Mesenchymal stem cell (in vitro differentiated cells and primary cell): ENCODE measurements at regions not wholly inside any gene's neighbourhood (a gene's known extent, or its start where the extent isn't known, plus 50 kb on each side); places are given as distances from the start of the nearest gene placed in this dataset.

Experiments used
- DNase-seq: peaks from one replicate; pipeline ENCODE4 v3.0.0-alpha.2; 2013
- H2AFZ ChIP-seq: one replicate; pipeline ENCODE4 v1.6.1; 2013; ENCODE audit warnings: low read depth, mild to moderate bottlenecking, control low read depth, inconsistent platforms, low read length, moderate library complexity
- H2AK5ac ChIP-seq: 2 replicates; pipeline ENCODE4 v1.6.1; 2013; ENCODE audit warnings: low read length, moderate library complexity, mild to moderate bottlenecking, inconsistent platforms; ENCODE audit not compliant: severe bottlenecking
- H2BK120ac ChIP-seq: one replicate; pipeline ENCODE4 v1.6.1; 2013; ENCODE audit warnings: low read depth, mild to moderate bottlenecking, inconsistent platforms, low read length, moderate library complexity
- H2BK12ac ChIP-seq, 2 experiments: one replicate each; pipeline ENCODE4 v1.6.1; 2013; ENCODE audit warnings: inconsistent platforms in 2 of 2, low read length in 2 of 2, mild to moderate bottlenecking in 2 of 2, moderate library complexity in 2 of 2, control low read depth in 1 of 2
- H2BK15ac ChIP-seq: one replicate; pipeline ENCODE4 v1.6.1; 2013; ENCODE audit warnings: mild to moderate bottlenecking, low read depth, inconsistent platforms; ENCODE audit not compliant: poor library complexity, severe bottlenecking
- H2BK5ac ChIP-seq: 2 replicates; pipeline ENCODE4 v1.6.1; 2013; ENCODE audit warnings: low read depth, mild to moderate bottlenecking, low read length, control low read depth, inconsistent platforms; ENCODE audit not compliant: poor library complexity, severe bottlenecking
- H3K14ac ChIP-seq, 2 experiments: one replicate each; pipeline ENCODE4 v1.6.1; 2013; ENCODE audit warnings: inconsistent platforms in 2 of 2, low read length in 2 of 2, control low read depth in 1 of 2, mild to moderate bottlenecking in 1 of 2, moderate library complexity in 1 of 2
- H3K18ac ChIP-seq, 2 experiments: one replicate each; pipeline ENCODE4 v1.6.1; 2013; ENCODE audit warnings: inconsistent platforms in 2 of 2, low read length in 2 of 2, control low read depth in 1 of 2, low read depth in 1 of 2, mild to moderate bottlenecking in 1 of 2
- H3K23ac ChIP-seq, 2 experiments: one replicate each; pipeline ENCODE4 v1.6.1; 2013; ENCODE audit warnings: inconsistent platforms in 2 of 2, low read length in 2 of 2, mild to moderate bottlenecking in 2 of 2, moderate library complexity in 2 of 2, control low read depth in 1 of 2
- H3K27ac ChIP-seq: 2 replicates; pipeline ENCODE4 v1.5.1; 2013; ENCODE audit warnings: mild to moderate bottlenecking, moderate library complexity, low read length, control low read depth, inconsistent platforms; ENCODE audit not compliant: poor library complexity, severe bottlenecking
- H3K27me3 ChIP-seq, 2 experiments: 2 replicates each; pipeline versions ENCODE4 v1.6.1 to v1.7.0; 2013; ENCODE audit warnings: low read length in 2 of 2, mild to moderate bottlenecking in 2 of 2, moderate library complexity in 2 of 2, control low read depth in 1 of 2, inconsistent platforms in 1 of 2; ENCODE audit not compliant: control insufficient read depth in 1 of 2, insufficient read depth in 1 of 2
- H3K36me3 ChIP-seq, 2 experiments: 2 replicates each; pipeline versions ENCODE4 v1.6.1 to v1.7.0; 2013; ENCODE audit warnings: low read length in 2 of 2, control low read depth in 1 of 2, inconsistent platforms in 1 of 2, low read depth in 1 of 2, mild to moderate bottlenecking in 1 of 2; ENCODE audit not compliant: insufficient read depth in 2 of 2, control insufficient read depth in 1 of 2
- H3K4ac ChIP-seq, 2 experiments: one replicate each; pipeline ENCODE4 v1.6.1; 2013; ENCODE audit warnings: inconsistent platforms in 2 of 2, low read length in 2 of 2, mild to moderate bottlenecking in 2 of 2, moderate library complexity in 2 of 2, control low read depth in 1 of 2, low read depth in 1 of 2
- H3K4me1 ChIP-seq: 2 replicates; pipeline ENCODE4 v1.6.1; 2013; ENCODE audit warnings: low read depth, low read length, control low read depth; ENCODE audit not compliant: control insufficient read depth, insufficient read depth
- H3K4me2 ChIP-seq: 2 replicates; pipeline ENCODE4 v1.6.1; 2013; ENCODE audit warnings: low read length, mild to moderate bottlenecking, inconsistent platforms; ENCODE audit not compliant: poor library complexity, severe bottlenecking
- H3K4me3 ChIP-seq, 2 experiments: 2 replicates each; pipeline versions ENCODE4 v1.5.1 to v1.7.0; 2013; ENCODE audit warnings: low read length in 2 of 2, mild to moderate bottlenecking in 2 of 2, control low read depth in 1 of 2, low read depth in 1 of 2; ENCODE audit not compliant: insufficient read depth in 1 of 2
- H3K79me1 ChIP-seq: replicated peaks from 2 replicates; pipeline ENCODE4 v1.6.1; 2013; ENCODE audit warnings: mild to moderate bottlenecking, control low read depth, low read length, inconsistent platforms; ENCODE audit not compliant: poor library complexity, severe bottlenecking
- H3K9ac ChIP-seq: 2 replicates; pipeline ENCODE4 v1.7.0; 2013; ENCODE audit warnings: mild to moderate bottlenecking, low read length, moderate library complexity
- H3K9me3 ChIP-seq: 2 replicates; pipeline ENCODE4 v1.7.0; 2013; ENCODE audit warnings: mild to moderate bottlenecking, low read length; ENCODE audit not compliant: control insufficient read depth
- H4K8ac ChIP-seq: one replicate; pipeline ENCODE4 v1.6.1; 2013; ENCODE audit warnings: inconsistent platforms, mild to moderate bottlenecking, low read length, moderate library complexity
- H4K91ac ChIP-seq: one replicate; pipeline ENCODE4 v1.6.1; 2013; ENCODE audit warnings: mild to moderate bottlenecking, low read length, inconsistent platforms
- WGBS: methylation state at CpG from one replicate; pipeline ENCODE4 v1.1.7; 2013; ENCODE audit warnings: mixed read lengths; 5-methylcytosine and 5-hydroxymethylcytosine counted together

DNA sequence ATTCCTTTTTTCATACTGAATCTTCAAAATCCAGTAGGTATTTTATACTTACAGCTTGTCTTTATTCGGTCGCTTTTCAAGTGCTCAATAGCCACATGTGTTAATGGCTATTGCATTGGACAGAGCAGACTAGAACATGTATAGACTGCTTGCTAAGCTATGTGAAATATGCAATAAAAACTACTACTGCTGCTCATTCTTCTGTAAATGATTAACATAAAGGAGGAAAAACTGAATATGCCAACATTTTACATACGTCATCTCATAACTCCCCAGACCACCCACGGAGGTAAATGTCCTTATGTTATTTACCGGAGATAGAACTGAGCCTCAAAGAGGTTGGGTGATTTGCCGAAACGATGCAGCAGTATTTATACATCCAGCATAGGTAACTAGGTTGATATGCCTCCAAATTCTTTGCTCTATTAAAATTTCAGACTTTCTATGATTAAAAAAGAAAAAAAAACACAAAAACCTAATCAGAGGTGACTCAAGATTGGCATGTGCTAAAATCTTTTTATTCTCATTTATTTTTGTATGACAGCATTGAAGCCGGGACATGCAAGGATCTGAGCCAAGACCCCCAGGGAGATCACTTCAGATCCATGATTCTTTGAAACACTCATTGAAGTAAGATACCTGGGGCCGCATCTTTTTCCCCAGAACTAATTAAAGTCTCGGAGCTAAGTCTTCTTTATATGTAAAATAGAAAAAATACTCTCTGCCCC is 78.5 kb upstream of the OR5AK2 start:
- Histone ChIP-seq H3K79me1 (no peaks in the 10 kb centered on the region), H3K14ac (no peak overlapping the region), H4K91ac (no peak overlapping the region), H3K27me3 (no peaks in the 10 kb centered on the region), H3K27ac (peak overlapping the region; percentile 92), H3K4me1 (peaks cover 6% of the 10 kb centered on the region), H3K9ac (no peak overlapping the region), H2BK12ac (no peak overlapping the region), H2AFZ (no peak overlapping the region), H3K4me2 (peak overlapping the region; percentile 65), H3K9me3 (no peaks in the 10 kb centered on the region), H4K8ac (no peak overlapping the region), H3K4ac (no peak overlapping the region), H2BK5ac (peak overlapping the region; percentile 89), H3K18ac (no peak overlapping the region), H2BK120ac (no peak overlapping the region), H2AK5ac (no peak overlapping the region), H3K36me3 (no peaks in the 10 kb centered on the region), H2BK15ac (no peak overlapping the region), H3K4me3 (no peak overlapping the region), H3K23ac (no peak overlapping the region)
- WGBS: 93% methylated on average over 4 of the region's 10 CpGs
- no peak for DNase-seq

GRCh38 chr11:56909563-56909962 is 79.2 kb upstream of the OR5AK2 start:
- Histone ChIP-seq H2BK120ac (no peak overlapping the region), H3K14ac (no peak overlapping the region)

GRCh38 chr11:56909080-56909479 is 79.6 kb upstream of the OR5AK2 start:
- no peak overlapping the region for H2BK120ac ChIP-seq
- no peak overlapping the region for H3K18ac ChIP-seq
- WGBS: 63% methylated on average over 3 of the region's 4 CpGs
- H2BK12ac ChIP-seq: no peak overlapping the region
- H3K4ac ChIP-seq: no peak overlapping the region
- H3K4me2 ChIP-seq: no peak overlapping the region
- H3K23ac ChIP-seq: no peak overlapping the region
- H3K4me3 ChIP-seq: no peak overlapping the region
- H3K9me3 ChIP-seq: no peaks in the 10 kb centered on the region
- H3K4me1 ChIP-seq: peaks cover 6% of the 10 kb centered on the region
- peak overlapping the region; percentile 74 for H2AK5ac ChIP-seq
- H4K8ac ChIP-seq: no peak overlapping the region
- H3K79me1 ChIP-seq: no peaks in the 10 kb centered on the region
- H4K91ac ChIP-seq: no peak overlapping the region
- DNase-seq: no peak
- no peak overlapping the region for H2BK15ac ChIP-seq
- H2BK5ac ChIP-seq: no peak overlapping the region
- H3K27ac ChIP-seq: no peak overlapping the region
- no peak overlapping the region for H3K9ac ChIP-seq
- no peak overlapping the region for H3K14ac ChIP-seq
- H3K27me3 ChIP-seq: no peaks in the 10 kb centered on the region
- H2AFZ ChIP-seq: no peak overlapping the region
- no peaks in the 10 kb centered on the region for H3K36me3 ChIP-seq

More at GRCh38 chr11:56909563-56909962, 79.2 kb upstream of the OR5AK2 start:
- no peak overlapping the region for H2BK12ac ChIP-seq
- no peak overlapping the region for H3K18ac ChIP-seq
- H2BK5ac ChIP-seq: no peak overlapping the region
- H3K23ac ChIP-seq: no peak overlapping the region
- peaks cover 6% of the 10 kb centered on the region for H3K4me1 ChIP-seq
- no peak overlapping the region for H3K4me3 ChIP-seq
- no peak overlapping the region for H3K4me2 ChIP-seq
- 100% methylated on average over 1 of the region's 1 CpG for WGBS
- H3K27ac ChIP-seq: no peak overlapping the region
- no peak for DNase-seq
- no peaks in the 10 kb centered on the region for H3K27me3 ChIP-seq
- H4K8ac ChIP-seq: no peak overlapping the region
- H2AK5ac ChIP-seq: no peak overlapping the region
- no peaks in the 10 kb centered on the region for H3K79me1 ChIP-seq
- no peak overlapping the region for H2BK15ac ChIP-seq
- no peak overlapping the region for H3K4ac ChIP-seq
- H3K9ac ChIP-seq: no peak overlapping the region
- H2AFZ ChIP-seq: no peak overlapping the region
- H4K91ac ChIP-seq: no peak overlapping the region
- H3K9me3 ChIP-seq: no peaks in the 10 kb centered on the region
- H3K36me3 ChIP-seq: no peaks in the 10 kb centered on the region

DNA sequence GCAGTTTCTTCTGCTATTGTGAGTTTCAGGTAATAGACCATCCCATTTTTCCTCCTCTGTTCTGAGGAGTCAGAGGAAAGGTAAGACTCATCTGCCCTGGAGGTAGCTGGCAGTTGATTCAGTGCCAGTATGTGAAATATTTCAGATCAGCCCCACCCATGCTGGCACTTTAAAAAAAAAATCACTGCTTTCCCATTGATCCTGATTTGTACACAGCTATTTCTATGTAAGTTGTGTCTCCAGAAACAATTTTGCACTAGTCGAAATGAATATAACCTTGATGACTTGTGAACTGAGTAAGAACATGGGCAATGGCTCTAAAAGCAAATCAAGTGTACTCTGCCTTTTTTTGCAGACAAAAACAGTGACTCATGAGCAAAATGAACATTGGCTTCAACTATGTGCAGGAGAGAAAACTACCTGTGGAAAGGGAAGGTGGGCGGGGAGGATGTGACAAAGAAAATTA is 82.0 kb upstream of the OR5AK2 start:
- 60% methylated on average over 2 of the region's 2 CpGs for WGBS

More for the DNA sequence above, 82.0 kb upstream of the OR5AK2 start:
- Histone ChIP-seq H4K91ac (no peak overlapping the region), H3K9ac (no peak overlapping the region), H2AFZ (no peak overlapping the region), H3K4me2 (no peak overlapping the region), H3K79me1 (no peaks in the 10 kb centered on the region), H3K27ac (no peak overlapping the region), H3K4me3 (no peak overlapping the region), H3K27me3 (no peaks in the 10 kb centered on the region), H3K18ac (no peak overlapping the region), H2BK5ac (no peak overlapping the region), H3K36me3 (no peaks in the 10 kb centered on the region), H3K4me1 (peaks cover 6% of the 10 kb centered on the region), H3K4ac (no peak overlapping the region), H3K23ac (no peak overlapping the region), H2AK5ac (no peak overlapping the region), H3K14ac (no peak overlapping the region), H2BK15ac (no peak overlapping the region), H4K8ac (no peak overlapping the region), H2BK12ac (no peak overlapping the region), H3K9me3 (no peaks in the 10 kb centered on the region), H2BK120ac (no peak overlapping the region)
- no peak for DNase-seq
